Cardiac muscle cell (in vitro differentiated cells and primary cell): ENCODE measurements at regions not wholly inside any gene's neighbourhood (a gene's known extent, or its start where the extent isn't known, plus 50 kb on each side); places are given as distances from the start of the nearest gene placed in this dataset.

ENCODE experiments used
- DNase-seq, 2 donors: peaks; one replicate each; pipeline versions ENCODE4 v3.0.0 to v3.0.0-alpha.2; 2010 to 2017; ENCODE audit warnings: low read depth in 1 of 2, low spot score in 1 of 2
- H3K27ac ChIP-seq: fragments of 200-600 bp; sonication (generic); 2 replicates; pipeline ENCODE4 v1.5.1; 2016
- H3K27me3 ChIP-seq: fragments of 200-600 bp; sonication (generic); 2 replicates; pipeline ENCODE4 v1.6.0; 2016; ENCODE audit warnings: control low read depth
- H3K36me3 ChIP-seq: fragments of 200-600 bp; sonication (generic); 2 replicates; pipeline ENCODE4 v1.5.1; 2016; ENCODE audit warnings: control low read depth
- H3K4me1 ChIP-seq: fragments of 200-600 bp; sonication (generic); 2 replicates; pipeline ENCODE4 v1.8.1; 2017; ENCODE audit warnings: low read depth, mild to moderate bottlenecking, mixed run types
- H3K4me3 ChIP-seq: fragments of 200-600 bp; sonication (generic); 2 replicates; pipeline ENCODE4 v1.5.1; 2016; ENCODE audit warnings: mild to moderate bottlenecking
- H3K9me3 ChIP-seq: fragments of 200-600 bp; sonication (generic); 2 replicates; pipeline ENCODE4 v1.5.1; 2017; ENCODE audit warnings: low read depth, mild to moderate bottlenecking, control low read depth
- TF ChIP-seq, protein P1 (sequence below): IDR thresholded peaks from 2 replicates; pipeline ENCODE4 v1.5.1; 2012; ENCODE audit warnings: low read depth, mild to moderate bottlenecking, low read length

DNA sequence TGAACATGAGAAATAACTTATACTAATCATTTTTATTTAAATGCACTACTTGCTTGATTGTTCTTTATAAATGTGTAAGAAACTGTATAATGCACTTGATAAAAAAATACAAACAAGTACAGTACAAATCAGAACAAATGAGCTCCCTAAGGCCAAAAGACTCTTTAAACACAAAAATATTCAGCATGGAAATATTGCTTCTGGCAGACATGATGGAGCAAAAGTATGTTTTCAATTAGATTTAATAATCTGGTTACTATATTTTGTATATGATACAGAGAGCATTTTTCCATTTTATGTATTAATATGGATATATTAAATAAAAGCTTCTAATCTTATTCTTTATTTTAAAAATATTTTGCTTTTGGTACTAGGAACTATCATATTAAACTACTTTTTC lies 800.2 kb upstream of the LRFN5 start:
- Histone ChIP-seq H3K27ac (no peak overlapping the region), H3K9me3 (no peaks in the 10 kb centered on the region), H3K36me3 (no peaks in the 10 kb centered on the region), H3K27me3 (no peaks in the 10 kb centered on the region), H3K4me1 (no peaks in the 10 kb centered on the region), H3K4me3 (no peak overlapping the region)
- TF ChIP-seq, protein P1, sequence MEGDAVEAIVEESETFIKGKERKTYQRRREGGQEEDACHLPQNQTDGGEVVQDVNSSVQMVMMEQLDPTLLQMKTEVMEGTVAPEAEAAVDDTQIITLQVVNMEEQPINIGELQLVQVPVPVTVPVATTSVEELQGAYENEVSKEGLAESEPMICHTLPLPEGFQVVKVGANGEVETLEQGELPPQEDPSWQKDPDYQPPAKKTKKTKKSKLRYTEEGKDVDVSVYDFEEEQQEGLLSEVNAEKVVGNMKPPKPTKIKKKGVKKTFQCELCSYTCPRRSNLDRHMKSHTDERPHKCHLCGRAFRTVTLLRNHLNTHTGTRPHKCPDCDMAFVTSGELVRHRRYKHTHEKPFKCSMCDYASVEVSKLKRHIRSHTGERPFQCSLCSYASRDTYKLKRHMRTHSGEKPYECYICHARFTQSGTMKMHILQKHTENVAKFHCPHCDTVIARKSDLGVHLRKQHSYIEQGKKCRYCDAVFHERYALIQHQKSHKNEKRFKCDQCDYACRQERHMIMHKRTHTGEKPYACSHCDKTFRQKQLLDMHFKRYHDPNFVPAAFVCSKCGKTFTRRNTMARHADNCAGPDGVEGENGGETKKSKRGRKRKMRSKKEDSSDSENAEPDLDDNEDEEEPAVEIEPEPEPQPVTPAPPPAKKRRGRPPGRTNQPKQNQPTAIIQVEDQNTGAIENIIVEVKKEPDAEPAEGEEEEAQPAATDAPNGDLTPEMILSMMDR: no peak
- DNase-seq: no peak

GRCh38 chr14:40796168-40796567 lies 810.5 kb upstream of the LRFN5 start:
- H3K9me3 ChIP-seq: no peaks in the 10 kb centered on the region
- no peak for DNase-seq
- H3K4me1 ChIP-seq: no peaks in the 10 kb centered on the region
- no peaks in the 10 kb centered on the region for H3K27me3 ChIP-seq
- H3K27ac ChIP-seq: no peak overlapping the region
- no peaks in the 10 kb centered on the region for H3K36me3 ChIP-seq
- TF ChIP-seq, protein P1: no peak
- no peak overlapping the region for H3K4me3 ChIP-seq

- TF ChIP-seq, protein P1: no peak
- Histone ChIP-seq H3K4me3 (no peak overlapping the region), H3K9me3 (no peaks in the 10 kb centered on the region), H3K36me3 (no peaks in the 10 kb centered on the region), H3K27ac (no peak overlapping the region), H3K4me1 (no peaks in the 10 kb centered on the region), H3K27me3 (no peaks in the 10 kb centered on the region)
- DNase-seq: no peak
Measured at GRCh38 chr14:40784860-40785259, 821.8 kb upstream of the LRFN5 start.

- Histone ChIP-seq H3K36me3 (no peaks in the 10 kb centered on the region), H3K4me1 (no peaks in the 10 kb centered on the region), H3K4me3 (no peak overlapping the region), H3K27me3 (no peaks in the 10 kb centered on the region), H3K9me3 (no peaks in the 10 kb centered on the region), H3K27ac (no peak overlapping the region)
- TF ChIP-seq, protein P1: no peak
- DNase-seq: no peak
Measured at GRCh38 chr14:40762685-40763084, 844.0 kb upstream of the LRFN5 start.

GRCh38 chr14:40762177-40762576 lies 844.5 kb upstream of the LRFN5 start:
- no peaks in the 10 kb centered on the region for H3K36me3 ChIP-seq
- no peak overlapping the region for H3K4me3 ChIP-seq
- H3K27me3 ChIP-seq: no peaks in the 10 kb centered on the region
- TF ChIP-seq, protein P1: no peak
- H3K27ac ChIP-seq: no peak overlapping the region
- H3K9me3 ChIP-seq: no peaks in the 10 kb centered on the region
- no peak for DNase-seq
- no peaks in the 10 kb centered on the region for H3K4me1 ChIP-seq

- Histone ChIP-seq H3K27me3 (no peaks in the 10 kb centered on the region), H3K4me1 (no peaks in the 10 kb centered on the region), H3K9me3 (no peaks in the 10 kb centered on the region), H3K36me3 (no peaks in the 10 kb centered on the region), H3K4me3 (no peak overlapping the region), H3K27ac (no peak overlapping the region)
- DNase-seq: no peak
- TF ChIP-seq, protein P1: no peak
Measured at GRCh38 chr14:40760704-40761103, 846.0 kb upstream of the LRFN5 start.
